Memory B cell (primary cell): ENCODE measurements at regions not wholly inside any gene's neighbourhood (a gene's known extent, or its start where the extent isn't known, plus 50 kb on each side); places are given as distances from the start of the nearest gene placed in this dataset.
"Not testable (repeated sequence)": the region's sequence is repeated elsewhere in the genome, so short reads cannot be mapped to it uniquely, and the experiment has no call there.

Source experiments
- ATAC-seq: fragments of 150-1000 bp; cut with Tn5 transposase; 2 replicates; pipeline ENCODE4 v1.10.0; 2021; ENCODE audit warnings: low read depth, mild to moderate bottlenecking, moderate library complexity
- DNase-seq, 2 donors: peaks; one replicate each; pipeline ENCODE4 v3.0.0; 2022; ENCODE audit warnings: low spot score in 2 of 2
- H3K27ac Mint-ChIP-seq: one replicate; pipeline ENCODE4 v1.8.0; 2022; ENCODE audit warnings: mild to moderate bottlenecking, moderate library complexity, mixed read lengths
- H3K27me3 Mint-ChIP-seq: one replicate; pipeline ENCODE4 v1.8.0; 2022; ENCODE audit warnings: mixed read lengths
- H3K36me3 Mint-ChIP-seq: one replicate; pipeline ENCODE4 v1.8.0; 2022; ENCODE audit warnings: mild to moderate bottlenecking, mixed read lengths
- H3K4me1 Mint-ChIP-seq: one replicate; pipeline ENCODE4 v1.8.0; 2022; ENCODE audit warnings: mixed read lengths
- H3K4me3 Mint-ChIP-seq: one replicate; pipeline ENCODE4 v1.8.0; 2022; ENCODE audit warnings: mild to moderate bottlenecking, moderate library complexity, mixed read lengths
- H3K9me3 Mint-ChIP-seq: one replicate; pipeline ENCODE4 v1.8.0; 2022; ENCODE audit warnings: mixed read lengths

GRCh38 chr6:91266156-91266555 lies 679.3 kb upstream of the MAP3K7 start:
- DNase-seq (no peak), ATAC-seq (no peak)
- H3K27ac Mint-ChIP-seq = no peak overlapping the region
- peaks cover 1% of the 10 kb centered on the region for H3K9me3 Mint-ChIP-seq
- H3K27me3 Mint-ChIP-seq = no peaks in the 10 kb centered on the region
- H3K36me3 Mint-ChIP-seq = no peaks in the 10 kb centered on the region
- H3K4me3 Mint-ChIP-seq = no peak overlapping the region
- H3K4me1 Mint-ChIP-seq = no peaks in the 10 kb centered on the region

GRCh38 chr6:91243436-91243835 lies 656.6 kb upstream of the MAP3K7 start:
- Mint-ChIP-seq H3K27me3 (peaks cover 1% of the 10 kb centered on the region), H3K4me1 (no peaks in the 10 kb centered on the region), H3K9me3 (peaks cover 1% of the 10 kb centered on the region), H3K4me3 (no peak overlapping the region), H3K27ac (no peak overlapping the region), H3K36me3 (no peaks in the 10 kb centered on the region)
- DNase-seq (no peak), ATAC-seq (no peak)

GRCh38 chr6:91242614-91242949 lies 655.7 kb upstream of the MAP3K7 start:
- Mint-ChIP-seq H3K27me3 (peaks cover 1% of the 10 kb centered on the region), H3K27ac (no peak overlapping the region), H3K9me3 (peaks cover 1% of the 10 kb centered on the region), H3K4me3 (no peak overlapping the region), H3K36me3 (no peaks in the 10 kb centered on the region), H3K4me1 (no peaks in the 10 kb centered on the region)
- no peak for DNase-seq
- no peak for ATAC-seq

GRCh38 chr6:91241946-91242613 lies 655.2 kb upstream of the MAP3K7 start:
- Mint-ChIP-seq H3K9me3 (peaks cover 1% of the 10 kb centered on the region), H3K27ac (no peak overlapping the region), H3K4me3 (no peak overlapping the region), H3K36me3 (no peaks in the 10 kb centered on the region), H3K4me1 (no peaks in the 10 kb centered on the region), H3K27me3 (peaks cover 1% of the 10 kb centered on the region)
- ATAC-seq = no peak
- DNase-seq = no peak

GRCh38 chr6:91240878-91241603 lies 654.2 kb upstream of the MAP3K7 start:
- Mint-ChIP-seq H3K9me3 (peaks cover 1% of the 10 kb centered on the region), H3K4me3 (no peak overlapping the region), H3K27ac (no peak overlapping the region), H3K4me1 (no peaks in the 10 kb centered on the region), H3K27me3 (peaks cover 1% of the 10 kb centered on the region), H3K36me3 (no peaks in the 10 kb centered on the region)
- ATAC-seq (no peak), DNase-seq (no peak)

GRCh38 chr6:91221072-91221720 lies 634.3 kb upstream of the MAP3K7 start:
- no peaks in the 10 kb centered on the region for H3K4me1 Mint-ChIP-seq
- no peak overlapping the region for H3K4me3 Mint-ChIP-seq
- ATAC-seq = no peak
- no peaks in the 10 kb centered on the region for H3K27me3 Mint-ChIP-seq
- DNase-seq = no peak
- H3K9me3 Mint-ChIP-seq = no peaks in the 10 kb centered on the region
- no peaks in the 10 kb centered on the region for H3K36me3 Mint-ChIP-seq
- no peak overlapping the region for H3K27ac Mint-ChIP-seq

- no peak overlapping the region for H3K27ac Mint-ChIP-seq
- no peaks in the 10 kb centered on the region for H3K4me1 Mint-ChIP-seq
- no peak overlapping the region for H3K4me3 Mint-ChIP-seq
- DNase-seq (no peak), ATAC-seq (no peak)
- H3K9me3 Mint-ChIP-seq = peaks cover 11% of the 10 kb centered on the region
- peaks cover 2% of the 10 kb centered on the region for H3K36me3 Mint-ChIP-seq
- no peaks in the 10 kb centered on the region for H3K27me3 Mint-ChIP-seq
Observed at GRCh38 chr6:91213229-91213901, 626.5 kb upstream of the MAP3K7 start.

- Mint-ChIP-seq H3K9me3 (peaks cover 6% of the 10 kb centered on the region), H3K27me3 (no peaks in the 10 kb centered on the region), H3K4me1 (no peaks in the 10 kb centered on the region), H3K4me3 (no peak overlapping the region), H3K36me3 (no peaks in the 10 kb centered on the region), H3K27ac (no peak overlapping the region)
- DNase-seq (no peak), ATAC-seq (no peak)
Observed at GRCh38 chr6:91198588-91199255, 611.9 kb upstream of the MAP3K7 start.

GRCh38 chr6:91196729-91197128 lies 609.9 kb upstream of the MAP3K7 start:
- ATAC-seq (no peak), DNase-seq (no peak)
- Mint-ChIP-seq H3K27ac (no peak overlapping the region), H3K4me1 (no peaks in the 10 kb centered on the region), H3K36me3 (no peaks in the 10 kb centered on the region), H3K27me3 (no peaks in the 10 kb centered on the region), H3K4me3 (no peak overlapping the region), H3K9me3 (peaks cover 2% of the 10 kb centered on the region)

- ATAC-seq = no peak
- no peaks in the 10 kb centered on the region for H3K36me3 Mint-ChIP-seq
- no peaks in the 10 kb centered on the region for H3K4me1 Mint-ChIP-seq
- H3K27me3 Mint-ChIP-seq = no peaks in the 10 kb centered on the region
- peaks cover 6% of the 10 kb centered on the region for H3K9me3 Mint-ChIP-seq
- no peak for DNase-seq
- H3K27ac Mint-ChIP-seq = no peak overlapping the region
- no peak overlapping the region for H3K4me3 Mint-ChIP-seq
Observed at GRCh38 chr6:91193446-91193845, 606.6 kb upstream of the MAP3K7 start.

GRCh38 chr6:91190041-91190440 lies 603.2 kb upstream of the MAP3K7 start:
- H3K36me3 Mint-ChIP-seq, H3K9me3 Mint-ChIP-seq, DNase-seq, H3K27me3 Mint-ChIP-seq, ATAC-seq, H3K4me1 Mint-ChIP-seq, H3K27ac Mint-ChIP-seq, H3K4me3 Mint-ChIP-seq: not testable (repeated sequence)

- no peaks in the 10 kb centered on the region for H3K4me1 Mint-ChIP-seq
Observed at GRCh38 chr6:91185072-91185471, 598.2 kb upstream of the MAP3K7 start.

GRCh38 chr6:91181416-91181815 lies 594.5 kb upstream of the MAP3K7 start:
- no peaks in the 10 kb centered on the region for H3K36me3 Mint-ChIP-seq
- peaks cover 2% of the 10 kb centered on the region for H3K9me3 Mint-ChIP-seq
- no peaks in the 10 kb centered on the region for H3K4me1 Mint-ChIP-seq

More at GRCh38 chr6:91185072-91185471, 598.2 kb upstream of the MAP3K7 start:
- Mint-ChIP-seq H3K36me3 (no peaks in the 10 kb centered on the region), H3K27ac (no peak overlapping the region), H3K27me3 (no peaks in the 10 kb centered on the region), H3K9me3 (peaks cover 6% of the 10 kb centered on the region), H3K4me3 (no peak overlapping the region)
- DNase-seq = no peak
- no peak for ATAC-seq

GRCh38 chr6:91173651-91174050 lies 586.8 kb upstream of the MAP3K7 start:
- Mint-ChIP-seq H3K4me1 (no peaks in the 10 kb centered on the region), H3K36me3 (no peaks in the 10 kb centered on the region), H3K27me3 (no peaks in the 10 kb centered on the region), H3K4me3 (no peak overlapping the region), H3K9me3 (peaks cover 3% of the 10 kb centered on the region), H3K27ac (no peak overlapping the region)
- ATAC-seq (no peak), DNase-seq (no peak)

More at GRCh38 chr6:91181416-91181815, 594.5 kb upstream of the MAP3K7 start:
- H3K27me3 Mint-ChIP-seq = no peaks in the 10 kb centered on the region
- H3K4me3 Mint-ChIP-seq = no peak overlapping the region
- H3K27ac Mint-ChIP-seq = no peak overlapping the region
- DNase-seq (no peak), ATAC-seq (no peak)
